ENCODE measurements at regions not wholly inside any gene's neighbourhood (a gene's known extent, or its start where the extent isn't known, plus 50 kb on each side); places are given as distances from the start of the nearest gene placed in this dataset.

DNA sequence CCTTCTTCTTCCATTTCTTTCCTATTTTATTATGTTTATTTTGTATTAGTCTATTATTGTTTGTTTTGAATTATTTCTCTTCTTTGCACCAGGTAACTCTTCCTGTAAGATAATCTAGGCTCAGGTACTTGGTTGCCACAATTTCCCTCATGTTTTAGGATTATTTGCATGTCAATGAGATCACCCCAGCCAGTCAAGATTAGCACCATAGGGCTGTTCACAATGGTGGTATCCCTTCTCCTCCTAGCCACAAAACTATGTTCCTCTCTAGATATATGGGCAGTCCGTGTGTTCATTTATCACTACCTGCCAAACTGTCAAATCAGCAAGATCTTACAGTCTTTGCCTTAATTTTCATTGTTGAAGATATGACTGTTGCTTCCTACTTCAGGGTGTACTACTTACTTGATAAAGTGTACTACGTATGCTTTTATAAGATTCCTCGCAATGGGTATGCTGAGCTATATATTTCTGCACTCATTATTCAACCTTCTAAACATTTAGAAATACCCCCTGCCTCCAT, 1536.2 kb downstream of the PLA2G4A start:
- DNase-seq, result no peak

DNA sequence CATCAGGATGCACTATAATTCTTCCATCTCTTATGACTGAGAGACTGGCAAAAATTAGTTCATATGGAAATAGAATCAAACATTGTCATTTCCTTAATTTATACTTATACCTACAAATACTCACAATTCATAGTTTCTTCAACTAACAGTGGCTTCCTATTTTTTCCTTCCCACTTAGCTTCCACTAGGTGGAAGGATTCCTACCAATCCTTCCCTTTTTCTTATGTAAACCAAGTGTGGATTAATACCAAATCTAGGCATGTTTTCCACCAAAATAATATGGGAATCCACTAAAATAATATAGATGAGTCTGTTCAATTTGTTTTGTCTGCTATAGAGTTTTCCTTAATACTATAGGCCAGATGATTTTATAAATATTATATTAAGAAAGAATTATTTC, 1537.1 kb downstream of the PLA2G4A start:
- peak; percentile 17 for DNase-seq

DNA sequence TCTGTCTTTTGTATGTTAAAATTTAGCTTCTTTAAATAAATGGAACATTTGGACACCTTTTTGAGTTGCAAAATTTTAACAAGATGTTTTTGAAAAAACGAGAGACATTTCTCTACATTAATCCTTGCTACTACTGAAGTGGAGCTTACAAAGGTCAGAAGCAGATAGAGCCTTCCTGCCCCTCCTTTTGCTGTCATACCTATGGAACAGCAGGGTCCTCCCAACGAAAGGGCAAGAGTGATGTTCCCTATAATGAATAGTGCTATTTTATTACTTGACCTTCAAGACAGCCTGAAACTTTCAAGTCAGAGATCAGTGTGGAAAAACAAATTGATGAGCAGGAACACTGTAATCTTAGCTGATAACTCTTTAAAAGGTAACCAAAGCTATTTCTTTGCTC, 1538.9 kb downstream of the PLA2G4A start:
- no peak for DNase-seq

DNA sequence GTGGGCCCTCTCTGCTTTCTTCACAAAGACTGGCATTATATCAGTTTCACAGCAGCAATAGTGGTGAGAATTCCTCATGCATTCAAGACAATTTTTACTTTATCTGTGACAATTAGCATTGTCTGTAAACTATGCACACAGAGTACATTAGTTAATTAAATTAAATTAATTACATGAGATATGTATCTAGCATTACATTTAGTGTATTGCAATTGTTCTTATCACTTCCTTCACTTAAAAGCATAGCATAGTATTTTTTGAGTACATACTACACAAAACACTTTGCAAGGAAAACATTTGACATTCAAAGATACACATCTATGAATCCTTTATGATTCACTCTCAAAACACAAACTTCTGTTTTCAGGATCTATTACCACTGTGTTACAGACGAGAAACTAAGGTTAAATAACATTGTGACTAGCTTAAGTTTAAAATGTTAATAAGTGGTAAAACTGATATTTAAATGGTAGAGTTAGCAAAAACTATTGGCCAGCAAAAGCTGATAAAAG, 1542.6 kb downstream of the PLA2G4A start:
- no peak for DNase-seq

DNA sequence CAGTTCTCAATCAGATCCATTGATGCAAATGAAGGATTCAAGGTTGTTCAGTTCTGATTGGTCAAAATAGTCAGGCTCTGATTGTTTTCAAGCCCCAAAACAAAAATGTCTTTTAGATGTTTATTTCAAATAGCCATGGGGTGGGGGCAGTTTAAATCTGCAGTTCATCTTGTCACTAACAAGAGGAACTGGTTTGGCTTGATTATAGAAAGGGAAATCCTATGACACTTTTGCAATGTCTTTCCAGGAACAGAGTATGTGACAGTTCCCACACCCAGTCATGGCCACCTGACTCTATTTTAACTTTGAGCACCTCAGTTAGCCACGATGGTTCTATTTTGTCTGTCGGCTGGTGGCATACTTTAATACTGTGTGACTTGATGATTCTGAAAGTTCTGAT, 1544.1 kb downstream of the PLA2G4A start:
- no peak for DNase-seq

DNA sequence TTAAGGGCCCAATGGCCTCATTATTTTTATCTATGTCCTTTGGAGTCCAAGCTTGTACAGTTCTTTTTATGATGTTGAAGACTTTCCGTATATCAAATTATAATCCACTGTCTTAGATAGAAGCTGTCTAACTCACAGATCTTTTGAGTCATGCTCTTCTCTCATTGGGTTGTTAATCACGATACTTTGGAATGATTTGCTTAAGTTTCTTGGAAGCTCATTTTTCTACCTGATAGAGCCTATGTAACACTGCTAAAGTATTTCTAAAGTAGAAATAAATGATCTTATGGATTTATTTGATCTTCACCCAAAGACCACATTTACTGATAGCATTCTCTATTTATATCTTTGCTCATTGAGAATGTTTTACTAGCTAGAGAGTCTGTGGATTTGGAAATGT, 1554.1 kb downstream of the PLA2G4A start:
- no peak for DNase-seq

DNA sequence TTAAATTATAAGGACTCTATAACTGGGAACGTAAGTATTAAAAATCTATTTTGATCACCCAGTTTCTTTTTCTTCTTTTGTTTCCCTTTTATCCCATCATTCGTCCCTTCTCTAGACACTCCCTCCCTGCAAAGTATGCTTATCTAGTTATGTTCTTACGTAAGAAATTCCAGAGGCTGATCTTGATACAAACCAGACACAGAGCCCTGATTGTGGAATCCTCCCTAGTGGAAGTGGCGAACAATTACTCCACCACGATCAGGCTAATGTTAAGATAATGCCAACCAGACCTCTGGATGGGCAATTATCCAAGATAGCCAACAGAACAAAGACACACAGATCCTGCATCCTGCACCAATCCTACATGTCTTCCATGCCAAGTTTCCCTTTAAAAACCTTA, 1557.4 kb downstream of the PLA2G4A start:
- DNase-seq, result no peak

DNA sequence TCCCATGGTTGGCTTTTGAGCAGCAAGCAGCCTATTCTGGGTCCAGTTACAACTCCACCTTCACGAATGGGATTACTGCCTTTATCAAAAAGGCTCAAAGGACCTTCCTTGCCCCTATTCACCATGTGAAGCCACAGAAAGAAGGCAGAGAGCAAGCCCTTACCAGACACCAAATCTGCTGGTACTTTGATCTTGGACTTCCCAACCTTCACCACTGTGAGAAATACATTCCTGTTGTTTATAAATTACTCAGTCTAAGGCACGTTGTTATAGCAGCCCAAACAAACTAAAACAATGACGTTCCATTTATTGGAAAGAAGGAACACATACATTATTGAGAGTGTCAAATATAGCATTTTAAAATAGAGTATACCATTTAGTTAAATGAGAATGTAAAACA, 1557.9 kb downstream of the PLA2G4A start:
- DNase-seq, result no peak

DNA sequence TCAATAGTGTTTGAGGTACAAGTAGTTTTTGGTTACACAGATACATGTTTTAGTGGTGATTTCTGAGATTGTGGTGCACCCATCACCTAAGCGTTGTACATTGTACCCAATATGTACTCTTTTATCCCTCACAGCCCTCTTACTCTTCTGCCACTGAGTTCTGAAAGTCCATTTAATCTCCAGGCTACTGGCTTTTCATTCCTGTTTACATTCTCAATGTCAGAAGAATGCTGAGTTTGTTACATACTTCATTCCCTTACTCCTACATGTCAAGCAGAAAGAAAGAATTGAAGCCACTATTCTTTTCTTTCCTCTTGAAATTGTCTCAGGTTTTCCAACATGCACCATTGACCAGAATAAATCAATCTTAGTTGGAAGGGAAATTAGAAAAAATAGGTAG, 1565.9 kb downstream of the PLA2G4A start:
- no peak for DNase-seq

DNA sequence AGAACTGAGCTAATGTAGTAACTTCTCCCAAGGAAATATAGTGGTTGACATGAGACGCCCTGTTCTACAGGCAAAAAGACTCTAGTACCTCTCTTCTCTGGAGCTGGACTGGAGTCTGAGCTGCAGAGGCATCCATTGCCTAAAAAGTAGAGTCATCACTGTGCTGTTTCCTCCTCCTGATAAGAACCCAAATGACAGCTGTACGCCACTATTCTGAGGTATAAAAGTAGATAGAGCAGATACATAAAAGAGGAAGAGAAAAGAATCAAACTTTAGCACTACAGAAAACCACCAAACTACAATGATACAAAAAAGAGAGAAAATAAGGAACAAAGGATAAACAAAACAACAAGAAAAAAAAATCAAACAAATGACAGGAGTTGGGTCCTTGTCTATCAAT, 1568.8 kb downstream of the PLA2G4A start:
- DNase-seq, result no peak

DNA sequence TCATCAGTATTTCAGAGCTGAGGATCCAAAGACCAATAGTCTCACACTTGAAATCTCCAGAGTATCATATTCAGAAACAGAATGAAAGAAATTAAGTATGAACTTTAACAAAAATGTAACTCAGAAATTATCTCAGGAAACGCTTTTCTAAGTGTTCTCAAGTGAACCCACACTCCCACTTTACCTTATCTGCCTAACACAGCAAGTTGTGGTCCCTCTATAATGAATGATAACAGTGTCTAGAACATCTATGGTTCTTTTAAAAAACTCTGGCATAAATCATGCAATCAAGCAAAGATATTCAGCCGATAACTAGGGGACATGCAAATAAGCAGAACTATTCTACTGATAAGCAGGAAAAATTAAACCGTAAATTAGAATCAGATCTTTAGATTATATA, 1574.2 kb downstream of the PLA2G4A start:
- DNase-seq, result no peak

DNA sequence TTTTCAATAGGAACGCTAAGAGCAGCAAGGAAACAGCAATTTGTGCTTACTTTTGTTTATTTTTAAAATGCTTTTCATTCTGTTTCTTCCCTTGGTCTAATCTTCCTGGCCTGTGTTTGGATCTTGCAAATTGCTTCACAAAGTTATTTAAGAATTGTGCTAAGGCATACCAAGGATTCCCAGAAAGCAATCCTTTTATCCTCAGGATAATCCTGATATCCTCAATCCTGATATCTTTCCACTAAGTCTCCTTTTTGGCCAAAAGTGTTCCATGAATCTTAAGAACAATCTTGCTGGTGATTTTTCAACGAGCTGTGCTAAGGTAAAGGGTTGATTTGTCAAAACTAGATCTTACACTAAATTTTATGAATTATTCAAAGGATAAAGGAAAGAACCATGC, 1577.9 kb downstream of the PLA2G4A start:
- no peak for DNase-seq

DNA sequence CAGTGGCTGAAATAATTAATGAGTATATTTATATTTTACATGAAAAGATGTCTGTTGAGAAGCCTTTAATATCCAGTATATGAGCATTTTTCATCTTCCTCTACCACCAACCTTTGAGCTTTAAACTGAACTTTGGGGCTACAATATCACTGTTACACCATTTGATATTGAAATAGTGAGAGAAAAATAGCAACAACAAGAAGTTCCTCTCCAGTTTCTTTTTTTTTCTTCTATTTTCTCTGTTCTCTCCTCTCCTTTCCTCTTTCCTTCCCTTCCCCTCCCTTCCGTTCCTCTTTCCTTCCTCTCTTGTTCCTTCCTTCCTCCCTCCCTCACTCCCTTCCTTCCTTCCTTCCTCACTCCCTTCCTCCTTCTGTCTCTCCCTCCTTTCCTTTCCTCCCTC, 1591.4 kb downstream of the PLA2G4A start:
- no peak for DNase-seq

DNA sequence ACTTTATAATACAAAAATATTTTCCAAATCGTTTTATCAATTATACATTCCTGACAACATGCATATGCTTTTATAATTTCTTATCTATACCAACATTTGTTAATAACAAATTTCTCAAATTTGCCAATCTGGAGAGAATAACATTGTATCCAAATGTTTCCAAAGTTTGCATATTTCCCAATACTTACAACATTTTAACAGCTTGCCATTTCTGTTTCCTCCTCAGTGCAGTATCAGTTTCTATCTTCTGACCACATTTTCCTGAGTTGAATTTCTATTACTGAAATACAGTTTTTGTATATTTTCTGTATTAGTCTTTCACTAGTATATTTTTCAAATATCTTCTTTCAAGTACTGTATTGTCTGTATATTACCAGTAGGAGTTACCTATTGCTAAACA, 1594.3 kb downstream of the PLA2G4A start:
- no peak for DNase-seq

DNA sequence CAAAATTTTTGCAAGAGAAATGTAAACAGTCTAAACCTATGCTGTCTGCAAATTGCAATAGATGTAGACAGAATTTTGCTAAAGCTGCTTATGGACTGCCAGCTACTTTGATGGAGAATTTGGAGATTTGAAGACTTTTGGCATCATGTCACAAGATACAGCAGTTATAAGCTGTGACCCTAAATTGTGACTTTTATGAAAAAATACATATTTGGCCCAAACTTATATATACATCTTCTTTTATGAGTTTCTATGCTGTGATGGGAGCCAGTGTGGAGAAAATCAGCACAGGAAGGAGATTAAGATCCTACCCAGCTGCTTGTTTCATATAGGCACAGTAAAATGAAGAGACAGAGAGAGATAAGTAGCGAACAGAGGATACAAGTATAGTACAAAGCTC, 1595.4 kb downstream of the PLA2G4A start:
- no peak for DNase-seq

DNA sequence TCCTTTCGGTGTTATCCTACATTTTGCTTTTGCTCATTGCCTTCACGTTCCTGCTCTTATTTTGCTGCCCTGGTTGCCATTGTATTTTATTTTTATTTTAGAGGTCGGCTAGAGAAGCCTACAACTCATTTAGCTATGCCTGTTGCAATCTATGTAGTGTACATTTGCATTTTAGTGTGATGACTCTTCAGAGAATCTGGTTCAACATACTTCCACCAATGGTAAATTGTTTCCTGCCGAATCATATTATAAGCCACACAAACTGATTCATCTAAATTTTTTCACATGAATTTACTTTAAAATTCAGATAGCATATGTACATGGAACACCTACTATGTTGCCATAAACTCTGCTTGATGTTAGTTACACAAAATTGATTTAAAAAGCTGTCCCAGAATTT, 1596.9 kb downstream of the PLA2G4A start:
- DNase-seq, result no peak

DNA sequence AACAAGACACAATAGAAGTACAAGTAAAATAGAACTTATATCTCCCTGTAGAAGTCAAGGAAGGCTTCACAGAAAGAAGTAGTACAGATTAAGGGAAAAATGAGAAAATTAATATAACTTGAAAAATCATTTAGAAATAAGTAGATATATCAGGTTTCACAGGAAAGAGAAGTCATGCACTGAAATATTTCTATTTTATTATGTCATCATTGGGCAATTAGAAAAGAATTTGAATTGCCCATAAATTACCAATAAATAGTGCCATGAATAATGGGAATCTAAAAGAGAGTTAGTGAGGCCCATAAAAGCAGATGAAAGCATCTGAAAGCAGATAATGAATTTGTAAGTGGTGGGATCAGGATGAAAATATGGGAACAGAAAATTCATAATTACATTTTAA, 1597.8 kb downstream of the PLA2G4A start:
- DNase-seq, result no peak

DNA sequence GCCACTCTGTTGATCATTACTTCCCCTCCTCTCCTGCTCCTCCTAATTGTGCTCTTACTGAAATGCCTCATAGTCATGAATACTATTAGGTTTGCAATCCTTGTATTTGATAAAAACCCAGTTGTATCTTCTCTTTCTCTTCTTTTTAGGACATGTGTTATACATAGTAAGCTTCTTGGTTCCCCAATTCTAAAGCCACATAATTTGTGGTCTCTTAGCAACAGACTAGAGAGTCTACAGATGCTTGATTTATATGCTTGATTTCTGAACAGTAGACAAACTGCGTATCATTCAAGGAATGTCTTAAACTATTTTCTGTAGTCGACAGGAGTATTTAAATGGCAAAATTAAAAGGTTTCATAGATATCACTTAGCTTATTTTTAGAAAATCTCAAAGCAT, 1598.9 kb downstream of the PLA2G4A start:
- no peak for DNase-seq

DNA sequence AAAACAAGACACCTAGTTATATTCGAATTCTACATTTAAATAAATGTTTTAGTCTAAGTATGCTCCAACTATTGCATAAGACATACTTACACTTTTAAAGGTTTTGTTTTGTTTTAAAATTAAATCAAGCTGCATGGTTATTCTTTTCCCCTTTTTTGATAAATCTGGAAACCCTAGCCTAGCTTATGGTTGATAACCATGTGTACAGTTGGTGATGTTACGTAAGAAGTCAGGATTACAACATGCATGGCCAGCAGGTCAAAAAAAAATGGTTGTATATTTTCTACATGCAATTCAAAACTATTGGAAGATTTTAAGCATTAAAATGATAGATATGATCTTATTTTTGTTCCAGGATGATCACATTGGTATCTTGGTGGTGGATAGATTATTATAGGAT, 1600.6 kb downstream of the PLA2G4A start:
- DNase-seq, result no peak

DNA sequence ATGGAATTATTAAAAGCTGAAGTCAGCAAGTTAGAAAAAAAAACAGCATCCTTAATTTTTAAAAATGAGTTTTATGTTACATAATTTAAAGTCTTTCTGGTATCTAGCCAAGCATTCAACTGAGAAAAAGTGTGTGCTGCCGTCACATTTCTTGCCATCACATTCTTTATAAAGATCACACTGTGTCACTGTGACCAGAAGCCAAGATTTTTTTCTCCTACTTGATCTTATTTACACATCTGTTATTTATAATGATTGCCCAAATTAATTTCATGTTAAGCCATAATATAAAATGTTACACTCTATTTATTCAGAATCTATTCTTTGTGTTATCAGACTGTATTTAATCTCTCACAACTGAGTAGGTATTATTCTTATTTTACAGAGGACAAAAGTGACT, 1603.7 kb downstream of the PLA2G4A start:
- DNase-seq, result no peak

DNA sequence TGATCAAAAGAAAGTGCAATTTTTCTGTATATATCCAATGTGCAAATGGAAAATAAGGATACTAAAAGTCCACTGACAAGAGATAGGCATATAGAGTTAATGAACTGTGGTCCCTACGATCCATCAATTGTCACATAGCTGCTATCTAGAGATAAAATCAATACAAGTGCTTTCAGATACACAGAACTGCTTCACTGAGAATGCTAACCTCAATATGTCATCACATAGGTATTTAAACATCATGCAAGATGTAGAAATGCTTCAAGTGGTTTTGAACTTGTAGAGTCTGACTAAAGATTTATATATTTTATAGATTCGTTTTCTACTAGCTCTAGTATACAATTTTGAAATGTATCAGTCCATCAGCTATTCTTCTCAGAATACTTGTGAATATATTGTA, 1604.7 kb downstream of the PLA2G4A start:
- DNase-seq, result no peak

DNA sequence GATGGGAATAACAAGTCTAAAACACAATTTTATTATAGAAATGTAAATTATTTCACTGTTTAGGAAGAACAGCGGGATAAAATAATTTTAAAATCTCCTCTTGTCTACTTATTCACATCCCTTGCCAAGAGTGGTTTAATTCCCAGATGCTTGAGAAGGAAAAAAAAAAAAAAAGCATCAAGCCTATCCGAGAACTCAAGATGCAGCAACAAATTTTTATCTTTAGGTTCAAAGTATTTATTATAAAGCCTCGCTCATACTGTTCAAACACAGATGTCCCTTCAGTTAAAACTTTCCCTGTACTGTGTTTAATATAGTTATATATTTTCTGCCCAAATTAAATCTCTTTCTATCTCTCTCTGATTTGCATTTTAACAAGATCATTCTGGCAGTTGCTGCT, 1615.8 kb downstream of the PLA2G4A start:
- no peak for DNase-seq

DNA sequence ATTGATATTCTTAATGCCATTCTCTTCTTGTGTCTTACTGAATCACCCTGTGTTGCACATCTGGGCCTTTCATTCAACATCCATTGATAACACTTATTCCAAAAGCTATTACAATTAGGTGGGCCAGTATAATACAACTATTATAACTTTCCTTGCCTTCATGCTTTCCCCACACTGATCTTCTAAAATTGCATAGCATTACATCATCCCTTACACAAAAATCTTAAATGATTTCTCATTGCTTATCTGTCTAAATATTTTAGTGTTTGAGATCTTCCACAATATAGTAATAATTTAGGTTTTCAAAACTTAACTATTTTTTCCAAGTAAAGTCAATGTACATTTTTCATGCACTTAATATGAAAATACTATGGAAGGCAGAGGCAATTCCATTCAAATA, 1634.1 kb downstream of the PLA2G4A start:
- DNase-seq, result no peak

DNA sequence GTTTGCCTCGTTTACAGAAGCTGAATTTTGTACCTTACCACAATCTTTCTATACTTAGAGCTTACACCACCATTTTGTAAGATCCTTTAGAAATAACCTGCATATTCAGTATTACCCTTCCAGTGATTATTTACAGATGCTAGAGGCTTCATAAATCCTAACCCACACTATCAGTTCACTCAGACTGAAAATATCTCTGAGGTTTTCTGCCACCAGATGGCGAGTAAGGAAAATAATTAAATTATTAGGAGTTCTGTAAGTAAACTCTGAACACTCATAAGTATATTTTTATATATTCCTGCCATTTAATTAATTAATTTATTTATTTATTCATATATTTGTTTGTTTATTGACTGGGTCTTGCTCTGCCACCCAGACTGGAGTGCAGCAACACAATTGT, 1635.2 kb downstream of the PLA2G4A start:
- peak; percentile 19 for DNase-seq

DNA sequence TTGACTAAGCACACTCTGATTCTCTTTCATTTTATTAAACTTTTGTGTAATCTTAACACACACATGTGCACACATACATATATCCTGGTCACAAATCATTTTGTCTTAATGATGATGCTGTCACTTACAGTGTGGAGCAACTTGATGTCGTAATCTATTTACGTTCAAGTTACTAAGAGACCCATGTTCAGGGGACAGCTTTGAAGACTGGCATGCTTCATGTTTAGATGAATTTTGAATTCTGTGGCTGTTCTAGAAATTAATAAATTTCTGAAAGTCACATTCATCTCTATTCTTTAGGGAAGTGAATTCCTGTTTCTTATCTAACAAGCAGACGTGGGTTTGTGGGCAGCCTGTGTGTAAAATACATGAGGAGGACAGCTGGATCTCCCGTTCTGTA, 1637.8 kb downstream of the PLA2G4A start:
- DNase-seq, result no peak

DNA sequence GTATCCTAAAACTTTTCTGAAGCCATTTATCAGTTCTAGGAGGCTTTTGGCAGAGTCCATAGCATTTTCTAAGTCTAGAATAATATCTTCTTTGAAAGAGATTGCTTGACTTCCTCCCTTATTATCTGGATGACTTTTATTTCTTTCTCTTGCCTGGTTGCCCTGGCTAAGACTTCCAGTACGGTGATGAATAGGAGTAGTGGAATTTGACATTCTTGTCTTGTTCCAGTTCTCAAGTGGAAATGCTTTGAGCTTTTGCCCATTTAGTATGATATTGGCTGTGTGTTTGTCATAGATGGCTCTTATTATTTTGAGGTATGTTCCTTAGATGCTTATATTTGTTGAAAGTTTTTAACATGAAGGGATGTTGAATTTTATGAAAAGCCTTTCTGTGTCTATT, 1647.9 kb downstream of the PLA2G4A start:
- no peak for DNase-seq

Data from NCI-H69 (cell line).